HCT116 (cell line): ENCODE measurements at regions not wholly inside any gene's neighbourhood (a gene's known extent, or its start where the extent isn't known, plus 50 kb on each side); places are given as distances from the start of the nearest gene placed in this dataset.

Experiments
- ATAC-seq: fragments of 200-7000 bp; cut with Tn5 transposase; 2 replicates; pipeline ENCODE4 v1.9.1; 2020; ENCODE audit warnings: mild to moderate bottlenecking, moderate library complexity
- BruUV-seq: library from RNA; stranded (reverse); fragments of 400-500 nt; replicated peaks from 2 replicates; lab custom pipeline; 2021; lab: Mats Ljungman, UMichigan
- CTCF ChIA-PET: fragments of 300-600 bp; sonication (Branson Sonifier 250); formaldehyde crosslinking; loops from one replicate; lab custom pipeline; 2021; ENCODE audit warnings: antibody characterized with exemption; lab: Charles Lee
- POLR2A ChIA-PET: fragments of 300-600, 350-600 bp; sonication (Branson Sonifier 250); formaldehyde crosslinking; loops from one replicate; lab custom pipeline; 2021; ENCODE audit warnings: antibody characterized with exemption; lab: Charles Lee
- RAD21 ChIA-PET, 2 experiments: fragments of 300-600 bp; sonication (Branson Sonifier 250); formaldehyde crosslinking; loops; one replicate each; lab custom pipeline; 2023; ENCODE audit warnings: low total read pairs in 2 of 2; ENCODE audit not compliant: uncharacterized antibody in 2 of 2, unreplicated experiment in 2 of 2, low non-redundant PET in 1 of 2; lab: Charles Lee
- DNase-seq: peaks from one replicate; pipeline ENCODE4 v3.0.0-alpha.2; 2010; ENCODE audit warnings: low read depth, low spot score
- H2AFZ ChIP-seq: fragments of 200-600 bp; shearing (Covaris generic), sonication (generic); 2 replicates; pipeline ENCODE4 v1.6.1; 2017; ENCODE audit warnings: low read depth, mixed run types, mixed read lengths, antibody characterized with exemption, low read length; ENCODE audit not compliant: poor library complexity, severe bottlenecking
- H3K27ac ChIP-seq: 2 replicates; pipeline ENCODE4 v1.5.1; 2012; ENCODE audit warnings: low read depth, low read length
- H3K27me3 ChIP-seq: fragments of 200-600 bp; sonication (generic); 2 replicates; pipeline ENCODE4 v1.6.1; 2016; ENCODE audit warnings: mixed run types, low read length, mixed read lengths; ENCODE audit not compliant: insufficient read depth
- H3K36me3 ChIP-seq, 2 experiments: fragments of 200-500 bp in 1 of 2; fragments of 200-600 bp in 1 of 2; sonication (Bioruptor generic) in 1 of 2; sonication (generic) in 1 of 2; 2 replicates each; pipeline versions ENCODE4 v1.5.1 to v1.6.1; 2014 to 2016; ENCODE audit warnings: low read length in 2 of 2, inconsistent platforms in 1 of 2, mixed read lengths in 1 of 2, mixed run types in 1 of 2; ENCODE audit not compliant: insufficient read depth in 2 of 2, control insufficient read depth in 1 of 2
- H3K4me1 ChIP-seq, 2 experiments: fragments of 200-600 bp in 1 of 2; sonication (generic) in 1 of 2; 2 replicates each; pipeline versions ENCODE4 v1.5.1 to v1.6.1; 2012 to 2017; ENCODE audit warnings: low read length in 2 of 2, inconsistent platforms in 1 of 2, mild to moderate bottlenecking in 1 of 2, mixed read lengths in 1 of 2, mixed run types in 1 of 2, moderate library complexity in 1 of 2; ENCODE audit not compliant: insufficient read depth in 2 of 2, control insufficient read depth in 1 of 2
- H3K4me2 ChIP-seq: fragments of 200-600 bp; sonication (generic); 2 replicates; pipeline ENCODE4 v1.6.1; 2017; ENCODE audit warnings: mixed run types, low read length, mixed read lengths
- H3K4me3 ChIP-seq, 2 experiments: fragments of 200-600 bp in 1 of 2; sonication (generic) in 1 of 2; replicated peaks in 1 of 2; 2 replicates each; pipeline ENCODE4 v1.5.1; 2011 to 2016; ENCODE audit warnings: low read length in 2 of 2, control low read depth in 1 of 2, low read depth in 1 of 2, mild to moderate bottlenecking in 1 of 2, mixed read lengths in 1 of 2, mixed run types in 1 of 2
- H3K79me2 ChIP-seq: fragments of 200-600 bp; sonication (generic); 2 replicates; pipeline ENCODE4 v1.6.1; 2017; ENCODE audit warnings: mild to moderate bottlenecking, mixed run types, low read length, moderate library complexity, mixed read lengths; ENCODE audit not compliant: insufficient read depth
- H3K9ac ChIP-seq: fragments of 200-600 bp; sonication (generic); 2 replicates; pipeline ENCODE4 v1.6.1; 2016; ENCODE audit warnings: low read length, mixed read lengths
- H3K9me2 ChIP-seq: fragments of 200-600 bp; sonication (generic), shearing (Covaris generic); 2 replicates; pipeline ENCODE4 v1.6.1; 2017; ENCODE audit warnings: mixed run types, mild to moderate bottlenecking, moderate library complexity; ENCODE audit not compliant: insufficient read depth
- H3K9me3 ChIP-seq, 2 experiments: fragments of 200-500 bp in 1 of 2; fragments of 200-600 bp in 1 of 2; sonication (Bioruptor generic) in 1 of 2; sonication (generic) in 1 of 2; 2 replicates each; pipeline ENCODE4 v1.6.1; 2014 to 2017; ENCODE audit warnings: low read length in 2 of 2, mixed read lengths in 2 of 2, inconsistent platforms in 1 of 2, low read depth in 1 of 2, mild to moderate bottlenecking in 1 of 2, mixed run types in 1 of 2, moderate library complexity in 1 of 2; ENCODE audit not compliant: control insufficient read depth in 1 of 2, insufficient read depth in 1 of 2
- H4K20me1 ChIP-seq: fragments of 200-600 bp; sonication (generic), shearing (Covaris generic); 2 replicates; pipeline ENCODE4 v1.6.1; 2017; ENCODE audit warnings: mixed run types, mild to moderate bottlenecking, moderate library complexity; ENCODE audit not compliant: insufficient read depth
- CBX3 ChIP-seq: IDR thresholded peaks from 2 replicates; pipeline ENCODE4 v1.6.1; 2012; ENCODE audit warnings: low read depth
- CTCF ChIP-seq, 3 experiments: fragments of 200-600 bp in 1 of 3; sonication (generic) in 1 of 3; IDR thresholded peaks in 2 of 3; conservative IDR thresholded peaks in 1 of 3; 2 replicates each; pipeline ENCODE4 v1.5.1; 2012 to 2017; ENCODE audit warnings: low read depth in 2 of 3, low read length in 2 of 3, antibody characterized with exemption in 1 of 3, borderline replicate concordance in 1 of 3, control low read depth in 1 of 3, mild to moderate bottlenecking in 1 of 3, mixed read lengths in 1 of 3, mixed run types in 1 of 3, moderate library complexity in 1 of 3; ENCODE audit not compliant: insufficient read depth in 1 of 3
- ELF1 ChIP-seq: IDR thresholded peaks from 2 replicates; pipeline ENCODE4 v1.6.1; 2012; ENCODE audit warnings: low read depth, borderline replicate concordance
- EZH2phosphoT487 ChIP-seq: fragments of 200-600 bp; IDR thresholded peaks from 2 replicates; pipeline ENCODE4 v1.6.1; 2018; ENCODE audit warnings: antibody characterized with exemption, borderline replicate concordance
- FOSL1 ChIP-seq: IDR thresholded peaks from 2 replicates; pipeline ENCODE4 v1.6.1; 2012; ENCODE audit warnings: low read depth
- POLR2AphosphoS5 ChIP-seq: IDR thresholded peaks from 2 replicates; pipeline ENCODE4 v1.6.1; 2011; ENCODE audit warnings: mild to moderate bottlenecking, low read depth, low read length, moderate library complexity
- REST ChIP-seq: IDR thresholded peaks from 2 replicates; pipeline ENCODE4 v1.6.1; 2012; ENCODE audit warnings: low read depth
- ZBTB33 ChIP-seq: IDR thresholded peaks from 2 replicates; pipeline ENCODE4 v1.6.1; 2011; ENCODE audit warnings: mild to moderate bottlenecking, low read length, moderate library complexity; ENCODE audit not compliant: insufficient replicate concordance; ENCODE audit errors: extremely low read depth
- intact Hi-C: fragments of 100-400 bp; cut with micrococcal nuclease; formaldehyde crosslinking; loops from 2 replicates; pipeline ENCODE4 v1.10.0; 2022

- H3K9me2 ChIP-seq = no peaks in the 10 kb centered on the region
- CTCF ChIA-PET = no interaction called here
- RAD21 ChIA-PET = no interaction called here
- H3K79me2 ChIP-seq = no peaks in the 10 kb centered on the region
- no peak overlapping the region for H2AFZ ChIP-seq
- H3K4me1 ChIP-seq = no peaks in the 10 kb centered on the region
- H4K20me1 ChIP-seq = no peaks in the 10 kb centered on the region
- DNase-seq (no peak), ATAC-seq (no peak)
- intact Hi-C loops = no loop called here
- no TSS peak for BruUV-seq
- no peak overlapping the region for H3K4me2 ChIP-seq
- no peaks in the 10 kb centered on the region for H3K36me3 ChIP-seq
- no peak overlapping the region for H3K9ac ChIP-seq
- H3K27me3 ChIP-seq = no peaks in the 10 kb centered on the region
- H3K9me3 ChIP-seq = no peaks in the 10 kb centered on the region
- no peak overlapping the region for H3K27ac ChIP-seq
- TF ChIP-seq POLR2AphosphoS5 = no peak
- no peak for TF ChIP-seq EZH2phosphoT487
- no peak for TF ChIP-seq ZBTB33
- no peak for TF ChIP-seq FOSL1
- no peak for TF ChIP-seq CBX3
- no peak for TF ChIP-seq CTCF (IDR thresholded peaks at IDR 0.05 in 2 of 3, conservative IDR thresholded peaks at IDR 0.05 in 1 of 3; ENCODE audit: borderline replicate concordance in 1 of 3, insufficient read depth in 1 of 3, low read depth in 2 of 3, low read length in 2 of 3)
- TF ChIP-seq ELF1 = no peak
- no peak for TF ChIP-seq REST
- POLR2A ChIA-PET = no interaction called here
- H3K4me3 ChIP-seq = no peak overlapping the region
Observed at GRCh38 chr1:162951553-162952315, 90.8 kb upstream of the CCDC190 start.
